SK-N-MC (cell line): ENCODE measurements at regions not wholly inside any gene's neighbourhood (a gene's known extent, or its start where the extent isn't known, plus 50 kb on each side); places are given as distances from the start of the nearest gene placed in this dataset.

ENCODE experiments used
- DNase-seq: peaks from one replicate; pipeline ENCODE4 v3.0.0-alpha.2; 2011; ENCODE audit warnings: low read depth, low spot score
- H3K27ac ChIP-seq: fragments of 200-600 bp; sonication (generic); 2 replicates; pipeline ENCODE4 v1.5.1; 2016; ENCODE audit warnings: mixed run types
- H3K36me3 ChIP-seq: fragments of 200-600 bp; sonication (generic); 2 replicates; pipeline ENCODE4 v1.6.1; 2017; ENCODE audit warnings: antibody characterized with exemption, low read length, mixed read lengths; ENCODE audit not compliant: insufficient read depth
- H3K4me3 ChIP-seq: fragments of 200-600 bp; sonication (generic); 2 replicates; pipeline ENCODE4 v1.5.1; 2016
- H3K9ac ChIP-seq: fragments of 200-600 bp; sonication (generic); 2 replicates; pipeline ENCODE4 v1.8.0; 2017; ENCODE audit warnings: mixed run types, mixed read lengths; ENCODE audit not compliant: insufficient read length
- H3K9me3 ChIP-seq: fragments of 200-600 bp; sonication (generic); 2 replicates; pipeline ENCODE4 v1.6.1; 2017; ENCODE audit warnings: low read depth, mild to moderate bottlenecking, antibody characterized with exemption, low read length, moderate library complexity, mixed read lengths
- EZH2 ChIP-seq: fragments of 200-600 bp; sonication (generic); IDR thresholded peaks from one replicate; pipeline ENCODE4 v1.6.1; 2017; ENCODE audit warnings: antibody characterized with exemption
- FOXP2 ChIP-seq: optimal IDR thresholded peaks from 2 replicates; pipeline ENCODE3; 2011; ENCODE audit warnings: mild to moderate bottlenecking, moderate library complexity; ENCODE audit not compliant: insufficient read depth; ENCODE audit errors: extremely low read length, control extremely low read depth
- POLR2AphosphoS5 ChIP-seq: IDR thresholded peaks from 2 replicates; pipeline ENCODE4 v1.6.1; 2012; ENCODE audit warnings: mild to moderate bottlenecking, low read depth, low read length, borderline replicate concordance

GRCh38 chr5:5585751-5586341, 163.4 kb downstream of the ICE1 start:
- no peaks in the 10 kb centered on the region for H3K36me3 ChIP-seq
- H3K9ac ChIP-seq = no peak overlapping the region
- no peak overlapping the region for H3K27ac ChIP-seq
- H3K4me3 ChIP-seq = no peak overlapping the region
- DNase-seq = peak; percentile 1
- TF ChIP-seq FOXP2 (no peak), EZH2 (no peak), POLR2AphosphoS5 (no peak)
- no peaks in the 10 kb centered on the region for H3K9me3 ChIP-seq

- TF ChIP-seq POLR2AphosphoS5 = no peak
- TF ChIP-seq EZH2 = no peak
- TF ChIP-seq FOXP2 = no peak
- H3K36me3 ChIP-seq = no peaks in the 10 kb centered on the region
- H3K9me3 ChIP-seq = no peaks in the 10 kb centered on the region
- H3K4me3 ChIP-seq = no peak overlapping the region
- H3K9ac ChIP-seq = no peak overlapping the region
- no peak overlapping the region for H3K27ac ChIP-seq
- DNase-seq = no peak
Observed at GRCh38 chr5:5584751-5585150, 162.3 kb downstream of the ICE1 start.

DNA sequence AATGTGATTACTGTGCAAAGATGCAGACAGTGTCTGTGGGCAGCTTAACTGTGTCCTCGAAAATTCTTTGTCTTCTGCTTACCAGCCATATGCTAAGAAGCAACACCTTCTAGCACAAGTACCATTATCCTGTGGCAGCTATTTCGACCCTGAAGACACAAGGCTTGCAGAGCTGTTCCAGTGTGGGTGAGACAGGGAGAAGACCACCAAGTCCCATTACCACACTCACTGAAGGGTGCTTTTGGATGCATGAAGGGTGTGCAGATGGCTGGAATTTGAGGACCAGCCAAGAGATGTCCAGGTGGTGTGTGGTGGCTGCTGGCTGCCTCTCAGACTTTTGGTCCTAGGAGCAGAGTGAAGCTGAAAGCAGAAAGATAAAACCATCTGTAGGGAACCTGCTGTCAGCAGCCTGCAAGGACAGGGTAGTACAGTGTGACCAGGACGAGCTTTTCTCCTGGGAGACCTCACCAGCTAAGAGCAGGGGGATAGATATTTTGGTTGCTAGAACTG, 161.8 kb downstream of the ICE1 start:
- Histone ChIP-seq H3K4me3 (no peak overlapping the region), H3K9ac (no peak overlapping the region), H3K27ac (no peak overlapping the region), H3K36me3 (no peaks in the 10 kb centered on the region), H3K9me3 (no peaks in the 10 kb centered on the region)
- DNase-seq = no peak
- no peak for TF ChIP-seq EZH2
- no peak for TF ChIP-seq FOXP2
- TF ChIP-seq POLR2AphosphoS5 = no peak

DNA sequence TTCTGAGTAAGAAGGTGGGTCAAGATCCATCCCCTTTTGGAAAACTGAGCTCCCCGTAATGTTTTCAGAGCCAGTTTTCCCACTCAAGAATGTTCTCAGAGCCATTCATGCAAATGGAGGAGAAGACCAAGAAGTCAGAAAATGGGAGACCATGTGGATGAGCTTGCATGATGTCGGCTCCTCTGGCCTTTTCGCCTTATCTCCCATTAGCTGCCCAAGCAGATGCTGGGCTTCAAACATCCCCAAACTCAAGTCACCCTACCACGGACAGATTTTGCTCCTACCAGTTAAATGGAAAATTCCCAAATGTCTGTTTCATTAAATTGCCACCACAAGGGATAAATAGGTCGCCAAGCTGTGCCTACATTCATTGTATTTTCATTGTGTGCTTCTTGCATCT, 161.4 kb downstream of the ICE1 start:
- no peak for DNase-seq
- no peak overlapping the region for H3K4me3 ChIP-seq
- H3K36me3 ChIP-seq = no peaks in the 10 kb centered on the region
- no peak overlapping the region for H3K9ac ChIP-seq
- no peak overlapping the region for H3K27ac ChIP-seq
- no peaks in the 10 kb centered on the region for H3K9me3 ChIP-seq
- TF ChIP-seq EZH2 (no peak), FOXP2 (no peak), POLR2AphosphoS5 (no peak)

DNA sequence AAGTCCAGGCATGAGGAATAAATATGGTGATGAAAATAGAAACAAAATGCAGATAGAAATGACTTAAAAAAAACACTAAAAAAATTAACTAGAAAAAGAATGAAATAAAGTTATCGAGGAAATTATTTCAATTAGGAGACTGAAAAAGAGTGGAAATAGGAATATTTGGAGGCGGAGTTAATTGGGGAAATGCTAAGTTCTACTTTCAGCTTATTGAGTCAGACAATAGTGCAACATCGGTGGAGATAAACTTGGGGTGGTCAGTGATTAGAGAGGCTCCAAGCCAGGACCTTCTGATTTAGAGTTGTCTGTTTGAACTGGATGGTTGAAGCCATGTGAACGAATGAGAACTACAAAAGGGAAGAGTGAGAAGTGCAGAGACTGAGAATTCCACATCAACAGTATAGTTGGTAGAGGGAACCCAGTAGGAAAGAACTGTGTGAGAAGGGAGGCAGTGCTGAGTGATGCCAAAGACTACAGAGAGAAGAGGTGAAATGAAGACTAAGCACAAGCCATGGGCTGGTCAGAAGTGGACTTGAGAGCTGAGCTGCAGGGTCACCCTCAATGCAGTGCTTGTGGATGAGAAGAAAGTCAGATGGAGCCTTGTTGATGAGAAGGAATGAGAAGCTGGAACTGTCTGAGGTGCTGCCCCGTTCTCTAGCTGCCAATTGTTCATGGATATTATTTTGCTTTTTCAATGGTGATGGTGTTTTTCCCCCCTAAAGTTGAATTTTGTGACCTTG, 160.7 kb downstream of the ICE1 start:
- Histone ChIP-seq H3K27ac (no peak overlapping the region), H3K9ac (no peak overlapping the region), H3K9me3 (no peaks in the 10 kb centered on the region), H3K4me3 (no peak overlapping the region), H3K36me3 (no peaks in the 10 kb centered on the region)
- DNase-seq = no peak
- TF ChIP-seq EZH2 (no peak), FOXP2 (no peak), POLR2AphosphoS5 (no peak)

DNA sequence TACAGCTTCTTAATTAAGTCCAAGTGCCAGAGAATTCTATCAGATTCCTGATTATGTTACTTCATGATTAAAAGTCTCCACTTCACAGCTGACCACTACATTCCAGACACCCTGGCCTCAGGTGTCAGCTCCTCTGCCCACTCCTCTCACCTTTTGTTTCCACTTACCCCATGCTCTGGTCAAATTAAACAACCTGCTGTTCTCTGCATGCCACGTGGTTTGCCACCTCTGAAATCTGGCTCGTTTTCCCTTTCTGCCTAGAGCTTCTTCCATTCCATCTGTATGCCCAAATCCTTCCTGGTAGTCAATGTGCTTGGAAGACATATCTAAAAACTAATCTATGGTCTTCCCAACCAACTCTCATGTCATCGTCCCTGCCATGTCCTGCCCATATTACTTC, 158.6 kb downstream of the ICE1 start:
- H3K27ac ChIP-seq = no peak overlapping the region
- TF ChIP-seq POLR2AphosphoS5 (no peak), FOXP2 (no peak), EZH2 (no peak)
- no peak overlapping the region for H3K9ac ChIP-seq
- H3K36me3 ChIP-seq = no peaks in the 10 kb centered on the region
- no peak overlapping the region for H3K4me3 ChIP-seq
- DNase-seq = no peak
- H3K9me3 ChIP-seq = no peaks in the 10 kb centered on the region

- TF ChIP-seq FOXP2 = no peak
- TF ChIP-seq POLR2AphosphoS5 = no peak
- TF ChIP-seq EZH2 = no peak
- H3K9me3 ChIP-seq = no peaks in the 10 kb centered on the region
- no peak overlapping the region for H3K9ac ChIP-seq
- no peak overlapping the region for H3K4me3 ChIP-seq
- H3K36me3 ChIP-seq = no peaks in the 10 kb centered on the region
- no peak overlapping the region for H3K27ac ChIP-seq
- DNase-seq = no peak
Observed at GRCh38 chr5:5576744-5577143, 154.3 kb downstream of the ICE1 start.

- no peaks in the 10 kb centered on the region for H3K36me3 ChIP-seq
- no peak overlapping the region for H3K4me3 ChIP-seq
- DNase-seq = no peak
- TF ChIP-seq POLR2AphosphoS5 (no peak), EZH2 (no peak)
- no peaks in the 10 kb centered on the region for H3K9me3 ChIP-seq
- no peak overlapping the region for H3K9ac ChIP-seq
- no peak overlapping the region for H3K27ac ChIP-seq
Observed at GRCh38 chr5:5575461-5575860, 153.0 kb downstream of the ICE1 start.
